ENCODE measurements at regions not wholly inside any gene's neighbourhood (a gene's known extent, or its start where the extent isn't known, plus 50 kb on each side); places are given as distances from the start of the nearest gene placed in this dataset.

GRCh38 chr3:82640254-82640653, 878.8 kb upstream of the GBE1 start:
- no peaks in the 10 kb centered on the region for H3K27me3 ChIP-seq
- H3K36me3 ChIP-seq: no peaks in the 10 kb centered on the region
- no peak for DNase-seq
- H3K4me3 ChIP-seq: no peak overlapping the region
- H3K9me3 ChIP-seq: no peaks in the 10 kb centered on the region
- intact Hi-C loops (cut with DNase I): no loop called here
- 65% methylated on average over 2 of the region's 3 CpGs; no CpG with 5 or more reads in 1 of the 2 donors for WGBS, 2 donors
- no peaks in the 10 kb centered on the region for H3K4me1 ChIP-seq
- H3K27ac ChIP-seq: no peak overlapping the region
- TF ChIP-seq CTCF (IDR thresholded peaks at IDR 0.05) (no peak), POLR2A (IDR thresholded peaks at IDR 0.05) (no peak)

GRCh38 chr3:82637574-82637973, 876.1 kb upstream of the GBE1 start:
- H3K4me3 ChIP-seq: no peak overlapping the region
- H3K36me3 ChIP-seq: no peaks in the 10 kb centered on the region
- no peak for DNase-seq
- WGBS, 2 donors: 62 to 83% methylated on average over 5 of the region's 5 CpGs
- TF ChIP-seq CTCF (IDR thresholded peaks at IDR 0.05): no peak
- no peak for TF ChIP-seq POLR2A (IDR thresholded peaks at IDR 0.05)
- H3K4me1 ChIP-seq: no peaks in the 10 kb centered on the region
- intact Hi-C loops (cut with DNase I): no loop called here
- no peaks in the 10 kb centered on the region for H3K9me3 ChIP-seq
- no peak overlapping the region for H3K27ac ChIP-seq
- no peaks in the 10 kb centered on the region for H3K27me3 ChIP-seq

- WGBS, 2 donors: 68 to 70% methylated on average over 1 of the region's 1 CpG
Observed at GRCh38 chr3:82636177-82636576, 874.7 kb upstream of the GBE1 start.

GRCh38 chr3:82633319-82633718, 871.9 kb upstream of the GBE1 start:
- H3K27me3 ChIP-seq: no peaks in the 10 kb centered on the region
- TF ChIP-seq POLR2A (IDR thresholded peaks at IDR 0.05) (no peak), CTCF (IDR thresholded peaks at IDR 0.05) (no peak)
- 33 to 36% methylated on average over 1 of the region's 1 CpG for WGBS, 2 donors
- intact Hi-C loops (cut with DNase I): no loop called here
- H3K27ac ChIP-seq: no peak overlapping the region
- no peak overlapping the region for H3K4me3 ChIP-seq
- DNase-seq: no peak
- no peaks in the 10 kb centered on the region for H3K9me3 ChIP-seq
- no peaks in the 10 kb centered on the region for H3K4me1 ChIP-seq
- no peaks in the 10 kb centered on the region for H3K36me3 ChIP-seq

More at GRCh38 chr3:82636177-82636576, 874.7 kb upstream of the GBE1 start:
- no peak for DNase-seq
- TF ChIP-seq POLR2A (IDR thresholded peaks at IDR 0.05) (no peak), CTCF (IDR thresholded peaks at IDR 0.05) (no peak)
- Histone ChIP-seq H3K4me3 (no peak overlapping the region), H3K27me3 (no peaks in the 10 kb centered on the region), H3K4me1 (no peaks in the 10 kb centered on the region), H3K27ac (no peak overlapping the region), H3K36me3 (no peaks in the 10 kb centered on the region), H3K9me3 (no peaks in the 10 kb centered on the region)
- intact Hi-C loops (cut with DNase I): no loop called here

GRCh38 chr3:82629937-82630336, 868.5 kb upstream of the GBE1 start:
- Histone ChIP-seq H3K27ac (no peak overlapping the region), H3K36me3 (no peaks in the 10 kb centered on the region), H3K9me3 (no peaks in the 10 kb centered on the region), H3K4me3 (no peak overlapping the region), H3K4me1 (no peaks in the 10 kb centered on the region), H3K27me3 (no peaks in the 10 kb centered on the region)
- intact Hi-C loops (cut with DNase I): no loop called here
- no peak for DNase-seq
- WGBS, 2 donors: 59 to 63% methylated on average over 3 of the region's 3 CpGs
- no peak for TF ChIP-seq POLR2A (IDR thresholded peaks at IDR 0.05)
- TF ChIP-seq CTCF (IDR thresholded peaks at IDR 0.05): no peak
